ENCODE measurements at regions not wholly inside any gene's neighbourhood (a gene's known extent, or its start where the extent isn't known, plus 50 kb on each side); places are given as distances from the start of the nearest gene placed in this dataset.

DNA sequence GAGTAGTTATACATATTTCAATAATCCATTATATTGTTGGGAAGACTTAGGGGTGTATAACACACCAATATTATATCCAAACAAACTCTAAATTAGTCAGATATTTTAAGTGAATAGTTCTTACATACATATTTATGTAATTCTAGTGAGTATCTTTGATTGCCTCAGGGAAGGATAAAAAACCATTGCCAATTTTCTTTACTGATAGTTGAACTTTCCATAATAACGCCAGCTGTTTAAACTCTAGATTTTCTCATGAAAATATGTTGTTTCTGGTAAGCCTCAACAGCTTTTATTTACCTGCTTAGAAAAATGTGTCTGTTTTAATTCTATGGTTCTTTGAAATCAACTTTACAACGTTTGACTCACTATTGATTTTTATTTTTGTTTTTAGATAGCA lies 959.6 kb upstream of the NOVA1 start:
- ChIA-PET CTCF (no interaction called here), POLR2A (no interaction called here)
- TF ChIP-seq, protein P1, sequence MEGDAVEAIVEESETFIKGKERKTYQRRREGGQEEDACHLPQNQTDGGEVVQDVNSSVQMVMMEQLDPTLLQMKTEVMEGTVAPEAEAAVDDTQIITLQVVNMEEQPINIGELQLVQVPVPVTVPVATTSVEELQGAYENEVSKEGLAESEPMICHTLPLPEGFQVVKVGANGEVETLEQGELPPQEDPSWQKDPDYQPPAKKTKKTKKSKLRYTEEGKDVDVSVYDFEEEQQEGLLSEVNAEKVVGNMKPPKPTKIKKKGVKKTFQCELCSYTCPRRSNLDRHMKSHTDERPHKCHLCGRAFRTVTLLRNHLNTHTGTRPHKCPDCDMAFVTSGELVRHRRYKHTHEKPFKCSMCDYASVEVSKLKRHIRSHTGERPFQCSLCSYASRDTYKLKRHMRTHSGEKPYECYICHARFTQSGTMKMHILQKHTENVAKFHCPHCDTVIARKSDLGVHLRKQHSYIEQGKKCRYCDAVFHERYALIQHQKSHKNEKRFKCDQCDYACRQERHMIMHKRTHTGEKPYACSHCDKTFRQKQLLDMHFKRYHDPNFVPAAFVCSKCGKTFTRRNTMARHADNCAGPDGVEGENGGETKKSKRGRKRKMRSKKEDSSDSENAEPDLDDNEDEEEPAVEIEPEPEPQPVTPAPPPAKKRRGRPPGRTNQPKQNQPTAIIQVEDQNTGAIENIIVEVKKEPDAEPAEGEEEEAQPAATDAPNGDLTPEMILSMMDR (IDR thresholded peaks at IDR 0.05; ENCODE audit: low read depth, low read length) = no peak
- no peak overlapping the region for H3K4me3 ChIP-seq (ENCODE audit: low read depth, low read length)
- H3K27ac ChIP-seq (ENCODE audit: low read depth, low read length) = no peak overlapping the region
- no peaks in the 10 kb centered on the region for H3K27me3 ChIP-seq (ENCODE audit: control insufficient read depth, insufficient read depth, low read length)
- DNase-seq (ENCODE audit: low read depth, low spot score) = no peak
- no peaks in the 10 kb centered on the region for H3K9me3 ChIP-seq (ENCODE audit: control insufficient read depth, insufficient read depth, low read length)

DNA sequence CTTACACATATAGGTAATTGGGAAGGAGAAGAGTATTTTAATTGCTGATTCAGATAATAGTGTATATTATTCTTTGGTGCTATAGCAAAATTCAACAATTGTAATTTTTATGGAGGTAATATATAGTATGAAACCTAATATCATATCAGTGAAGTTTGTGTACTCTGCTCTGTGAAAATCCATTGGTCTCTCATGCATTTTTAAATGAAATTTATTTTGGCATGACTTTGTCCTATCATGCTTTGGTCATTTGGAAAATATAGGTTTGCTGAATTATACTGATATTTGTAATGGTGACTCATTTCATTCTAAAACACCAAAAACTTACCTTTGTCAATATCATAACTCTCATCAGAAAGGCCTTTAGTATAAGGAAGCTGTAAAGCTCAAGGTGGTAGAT lies 962.0 kb upstream of the NOVA1 start:
- H3K27me3 ChIP-seq (ENCODE audit: control insufficient read depth, insufficient read depth, low read length) = no peaks in the 10 kb centered on the region
- TF ChIP-seq, protein P1 (IDR thresholded peaks at IDR 0.05; ENCODE audit: low read depth, low read length) = no peak
- H3K4me3 ChIP-seq (ENCODE audit: low read depth, low read length) = no peak overlapping the region
- POLR2A ChIA-PET = no interaction called here
- DNase-seq (ENCODE audit: low read depth, low spot score) = no peak
- CTCF ChIA-PET = no interaction called here
- H3K9me3 ChIP-seq (ENCODE audit: control insufficient read depth, insufficient read depth, low read length) = no peaks in the 10 kb centered on the region
- H3K27ac ChIP-seq (ENCODE audit: low read depth, low read length) = no peak overlapping the region

DNA sequence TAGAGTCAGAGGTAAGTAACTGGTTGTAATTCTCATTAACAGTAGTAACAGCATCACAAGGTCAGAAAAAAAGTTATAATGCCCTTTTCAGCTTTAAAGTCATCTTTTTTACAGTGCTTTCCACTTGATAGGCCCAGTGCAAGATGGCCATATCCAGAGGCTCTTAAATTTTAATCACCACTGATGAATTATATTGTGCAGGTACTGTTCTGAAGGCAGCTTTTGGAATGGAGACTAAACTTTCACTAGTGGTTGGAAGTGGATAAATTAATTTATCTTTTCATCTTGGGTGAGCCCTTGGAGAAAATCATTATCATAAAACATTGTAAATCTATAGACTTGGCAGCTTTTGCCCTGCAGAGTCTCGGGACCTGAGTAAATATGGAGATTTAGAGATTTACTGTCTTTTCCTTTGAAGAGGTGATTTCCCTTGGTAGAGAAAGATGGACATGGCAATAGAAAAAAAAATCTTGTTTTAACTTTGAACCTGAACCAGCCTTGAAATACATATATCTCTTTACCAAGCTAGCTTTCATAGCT lies 969.1 kb upstream of the NOVA1 start:
- Histone ChIP-seq H3K27ac (ENCODE audit: low read depth, low read length) (no peak overlapping the region), H3K4me3 (ENCODE audit: low read depth, low read length) (no peak overlapping the region), H3K27me3 (ENCODE audit: control insufficient read depth, insufficient read depth, low read length) (no peaks in the 10 kb centered on the region), H3K9me3 (ENCODE audit: control insufficient read depth, insufficient read depth, low read length) (no peaks in the 10 kb centered on the region; the same call in 1 of the 2 replicates)
- DNase-seq (ENCODE audit: low read depth, low spot score) = no peak
- CTCF ChIA-PET = no interaction called here
- POLR2A ChIA-PET = no interaction called here
- TF ChIP-seq, protein P1 (IDR thresholded peaks at IDR 0.05; ENCODE audit: low read depth, low read length) = no peak

DNA sequence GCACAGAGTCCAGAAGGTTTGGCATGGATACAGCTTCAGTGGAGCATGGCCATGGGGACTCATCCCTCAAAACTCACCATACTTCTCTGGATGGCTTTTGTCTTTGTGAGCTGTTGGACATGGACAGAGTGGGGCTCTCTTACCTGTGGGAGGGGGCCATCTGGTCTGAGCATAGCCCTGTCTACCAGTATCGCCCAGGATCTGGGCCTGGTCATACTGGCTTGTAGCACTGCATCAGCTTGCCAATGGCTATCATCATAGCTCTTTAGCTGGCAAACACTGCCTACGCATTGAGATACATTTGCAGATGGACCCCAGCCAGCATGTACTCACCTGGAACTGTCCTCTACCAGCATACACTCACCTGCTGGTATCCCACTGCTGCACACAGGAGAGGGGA lies 975.2 kb upstream of the NOVA1 start:
- H3K9me3 ChIP-seq (ENCODE audit: control insufficient read depth, insufficient read depth, low read length) = peaks cover 13% of the 10 kb centered on the region
- TF ChIP-seq, protein P1 (IDR thresholded peaks at IDR 0.05; ENCODE audit: low read depth, low read length) = no peak
- no peak for DNase-seq (ENCODE audit: low read depth, low spot score)
- POLR2A ChIA-PET = no interaction called here
- CTCF ChIA-PET = no interaction called here
- no peak overlapping the region for H3K27ac ChIP-seq (ENCODE audit: low read depth, low read length)
- H3K4me3 ChIP-seq (ENCODE audit: low read depth, low read length) = no peak overlapping the region
- no peaks in the 10 kb centered on the region for H3K27me3 ChIP-seq (ENCODE audit: control insufficient read depth, insufficient read depth, low read length)

DNA sequence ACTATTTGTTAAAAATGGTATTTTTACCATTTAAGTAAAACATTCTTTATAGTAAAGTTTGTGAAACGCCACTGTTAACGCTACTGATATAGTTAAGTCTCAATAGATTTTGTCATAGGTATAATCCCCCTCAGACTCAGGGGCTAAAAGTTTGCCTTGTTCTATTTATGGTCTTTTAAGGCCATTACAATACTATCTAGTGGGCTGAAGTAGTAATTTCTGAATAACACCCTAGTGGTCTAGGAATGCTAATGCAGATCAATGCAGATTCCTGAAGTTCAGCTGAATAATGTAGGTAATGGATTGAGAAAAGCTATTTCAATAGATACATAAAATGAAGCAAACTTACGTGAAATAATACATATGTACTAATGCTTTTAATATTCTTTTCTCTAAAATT lies 989.3 kb upstream of the NOVA1 start:
- Histone ChIP-seq H3K27ac (ENCODE audit: low read depth, low read length) (no peak overlapping the region), H3K27me3 (ENCODE audit: control insufficient read depth, insufficient read depth, low read length) (no peaks in the 10 kb centered on the region), H3K9me3 (ENCODE audit: control insufficient read depth, insufficient read depth, low read length) (peaks cover 5% of the 10 kb centered on the region; the same call in 1 of the 2 replicates), H3K4me3 (ENCODE audit: low read depth, low read length) (no peak overlapping the region)
- ChIA-PET POLR2A (no interaction called here), CTCF (no interaction called here)
- no peak for DNase-seq (ENCODE audit: low read depth, low spot score)
- TF ChIP-seq, protein P1 (IDR thresholded peaks at IDR 0.05; ENCODE audit: low read depth, low read length) = no peak
